HFFc6 (cell line): ENCODE measurements at regions not wholly inside any gene's neighbourhood (a gene's known extent, or its start where the extent isn't known, plus 50 kb on each side); places are given as distances from the start of the nearest gene placed in this dataset.

Experiments used
- DNase-seq: peaks from one replicate; pipeline ENCODE4 v3.0.0-alpha.2; 2018
- H3K27ac Mint-ChIP-seq: 2 replicates; pipeline ENCODE4 v1.8.0; 2020; ENCODE audit warnings: mild to moderate bottlenecking, mixed read lengths
- H3K27me3 Mint-ChIP-seq: 2 replicates; pipeline ENCODE4 v1.8.0; 2021; ENCODE audit warnings: mild to moderate bottlenecking, moderate library complexity, mixed read lengths; ENCODE audit not compliant: insufficient read depth
- H3K36me3 Mint-ChIP-seq: 2 replicates; pipeline ENCODE4 v1.8.0; 2021; ENCODE audit warnings: low read depth, mixed read lengths
- H3K4me1 Mint-ChIP-seq: 2 replicates; pipeline ENCODE4 v1.8.0; 2020; ENCODE audit warnings: low read depth, mixed read lengths
- H3K4me3 Mint-ChIP-seq: 2 replicates; pipeline ENCODE4 v1.8.0; 2020; ENCODE audit warnings: mild to moderate bottlenecking, moderate library complexity, mixed read lengths
- H3K9me3 Mint-ChIP-seq: 2 replicates; pipeline ENCODE4 v1.8.0; 2020; ENCODE audit warnings: mild to moderate bottlenecking, mixed read lengths
- TF ChIP-seq, protein P1 (sequence below): fragments of 200-600 bp; sonication (generic); IDR thresholded peaks from 2 replicates; pipeline ENCODE4 v1.5.0; 2021; ENCODE audit warnings: antibody characterized with exemption, mild to moderate bottlenecking

DNA sequence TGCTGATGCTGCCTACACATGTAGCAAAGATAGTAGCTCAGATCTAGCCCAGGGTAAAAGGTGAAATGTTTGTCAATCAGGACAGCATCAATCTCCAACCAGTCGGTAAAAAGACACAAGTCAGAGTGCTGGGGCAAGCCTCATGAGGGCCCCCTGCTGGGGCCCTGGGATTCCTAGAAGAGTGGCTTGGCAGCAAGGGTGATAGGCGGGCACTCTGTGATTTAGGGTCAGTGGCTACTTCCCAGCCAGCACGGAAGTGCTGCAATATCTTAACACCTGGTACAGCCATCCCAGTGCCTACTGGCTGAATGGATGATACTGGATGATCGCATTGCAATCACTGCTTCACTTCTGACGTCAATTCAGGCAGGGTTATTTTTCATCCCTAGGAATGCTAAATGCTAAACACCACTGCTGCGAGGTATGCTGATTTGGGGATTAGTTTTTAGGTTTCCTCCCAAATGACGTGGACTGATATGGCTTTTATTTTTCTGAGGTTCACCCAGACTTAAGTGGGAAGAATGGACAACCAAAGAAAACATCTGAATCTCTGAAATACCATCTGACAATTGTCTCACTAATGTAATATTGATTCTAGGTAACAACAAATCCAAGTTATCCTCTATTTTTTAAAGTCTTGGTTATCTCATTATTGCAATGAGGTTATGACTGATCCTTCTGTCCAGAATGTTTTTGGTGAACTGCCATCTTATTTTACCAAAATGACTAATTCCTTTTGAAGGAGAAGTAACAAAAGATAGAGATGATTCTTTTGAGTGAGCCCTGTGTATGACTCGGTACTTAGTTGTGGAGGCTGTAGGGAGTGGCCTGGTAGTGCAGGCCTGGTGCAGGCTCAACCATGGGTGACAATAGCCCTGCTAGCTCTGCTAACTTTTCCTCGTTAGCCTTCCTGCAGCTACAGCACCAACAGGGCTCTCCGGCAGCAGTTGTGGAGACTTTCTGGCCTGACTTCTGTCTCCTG is 432.5 kb downstream of the FGF9 start:
- Mint-ChIP-seq H3K27me3 (no peaks in the 10 kb centered on the region), H3K4me3 (no peak overlapping the region), H3K27ac (no peak overlapping the region), H3K9me3 (peaks cover 69% of the 10 kb centered on the region), H3K4me1 (no peaks in the 10 kb centered on the region), H3K36me3 (peaks cover 5% of the 10 kb centered on the region; the same call in 1 of the 2 replicates)
- TF ChIP-seq, protein P1, sequence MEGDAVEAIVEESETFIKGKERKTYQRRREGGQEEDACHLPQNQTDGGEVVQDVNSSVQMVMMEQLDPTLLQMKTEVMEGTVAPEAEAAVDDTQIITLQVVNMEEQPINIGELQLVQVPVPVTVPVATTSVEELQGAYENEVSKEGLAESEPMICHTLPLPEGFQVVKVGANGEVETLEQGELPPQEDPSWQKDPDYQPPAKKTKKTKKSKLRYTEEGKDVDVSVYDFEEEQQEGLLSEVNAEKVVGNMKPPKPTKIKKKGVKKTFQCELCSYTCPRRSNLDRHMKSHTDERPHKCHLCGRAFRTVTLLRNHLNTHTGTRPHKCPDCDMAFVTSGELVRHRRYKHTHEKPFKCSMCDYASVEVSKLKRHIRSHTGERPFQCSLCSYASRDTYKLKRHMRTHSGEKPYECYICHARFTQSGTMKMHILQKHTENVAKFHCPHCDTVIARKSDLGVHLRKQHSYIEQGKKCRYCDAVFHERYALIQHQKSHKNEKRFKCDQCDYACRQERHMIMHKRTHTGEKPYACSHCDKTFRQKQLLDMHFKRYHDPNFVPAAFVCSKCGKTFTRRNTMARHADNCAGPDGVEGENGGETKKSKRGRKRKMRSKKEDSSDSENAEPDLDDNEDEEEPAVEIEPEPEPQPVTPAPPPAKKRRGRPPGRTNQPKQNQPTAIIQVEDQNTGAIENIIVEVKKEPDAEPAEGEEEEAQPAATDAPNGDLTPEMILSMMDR = no peak
- DNase-seq = no peak

DNA sequence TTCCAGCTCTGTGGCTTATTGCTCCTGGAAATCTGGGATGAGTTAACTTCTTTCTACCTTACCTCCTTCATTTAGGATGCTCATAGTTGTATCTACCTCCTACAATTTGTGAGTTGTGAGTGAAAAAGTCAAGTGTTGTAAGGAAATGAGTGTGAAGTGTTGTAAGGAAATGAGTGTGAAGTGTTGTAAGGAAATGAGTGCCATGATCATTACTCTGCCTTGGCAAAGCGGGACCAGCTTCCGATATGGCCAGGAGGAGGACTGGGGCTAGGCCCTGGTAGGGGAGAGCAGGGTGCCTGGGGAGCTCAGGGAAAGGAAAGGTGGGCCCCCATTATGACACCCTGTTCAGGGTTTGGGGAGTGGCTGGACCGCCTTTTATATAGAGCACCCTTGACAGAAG is 435.2 kb downstream of the FGF9 start:
- Mint-ChIP-seq H3K36me3 (peaks cover 7% of the 10 kb centered on the region; the same call in 1 of the 2 replicates), H3K9me3 (peaks cover 76% of the 10 kb centered on the region), H3K4me1 (no peaks in the 10 kb centered on the region), H3K4me3 (no peak overlapping the region), H3K27ac (no peak overlapping the region), H3K27me3 (no peaks in the 10 kb centered on the region)
- TF ChIP-seq, protein P1 = no peak
- DNase-seq = no peak

DNA sequence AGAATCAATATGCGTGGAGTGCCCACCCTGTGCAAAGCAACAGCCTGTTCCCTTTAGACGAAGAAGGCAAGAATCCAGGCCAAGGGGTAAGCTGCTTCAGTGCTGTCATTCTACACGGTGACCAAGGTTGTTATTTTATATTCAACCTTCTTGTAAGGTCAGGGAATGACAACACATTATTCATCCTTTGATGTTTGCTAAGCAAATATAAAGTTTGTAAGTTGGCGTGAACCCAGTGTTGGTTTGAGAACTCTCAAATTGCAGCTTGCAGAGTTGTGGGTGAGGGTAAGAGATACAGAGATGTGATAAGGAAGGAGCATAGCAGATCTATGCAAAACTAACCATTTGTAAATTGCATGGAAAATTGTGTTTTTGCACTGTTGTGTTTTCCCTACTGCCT is 436.7 kb downstream of the FGF9 start:
- DNase-seq = no peak
- no peaks in the 10 kb centered on the region for H3K27me3 Mint-ChIP-seq
- peaks cover 80% of the 10 kb centered on the region for H3K9me3 Mint-ChIP-seq
- no peak overlapping the region for H3K4me3 Mint-ChIP-seq
- H3K27ac Mint-ChIP-seq = no peak overlapping the region
- no peaks in the 10 kb centered on the region for H3K4me1 Mint-ChIP-seq
- TF ChIP-seq, protein P1 = no peak
- H3K36me3 Mint-ChIP-seq = peaks cover 10% of the 10 kb centered on the region; the same call in 1 of the 2 replicates

DNA sequence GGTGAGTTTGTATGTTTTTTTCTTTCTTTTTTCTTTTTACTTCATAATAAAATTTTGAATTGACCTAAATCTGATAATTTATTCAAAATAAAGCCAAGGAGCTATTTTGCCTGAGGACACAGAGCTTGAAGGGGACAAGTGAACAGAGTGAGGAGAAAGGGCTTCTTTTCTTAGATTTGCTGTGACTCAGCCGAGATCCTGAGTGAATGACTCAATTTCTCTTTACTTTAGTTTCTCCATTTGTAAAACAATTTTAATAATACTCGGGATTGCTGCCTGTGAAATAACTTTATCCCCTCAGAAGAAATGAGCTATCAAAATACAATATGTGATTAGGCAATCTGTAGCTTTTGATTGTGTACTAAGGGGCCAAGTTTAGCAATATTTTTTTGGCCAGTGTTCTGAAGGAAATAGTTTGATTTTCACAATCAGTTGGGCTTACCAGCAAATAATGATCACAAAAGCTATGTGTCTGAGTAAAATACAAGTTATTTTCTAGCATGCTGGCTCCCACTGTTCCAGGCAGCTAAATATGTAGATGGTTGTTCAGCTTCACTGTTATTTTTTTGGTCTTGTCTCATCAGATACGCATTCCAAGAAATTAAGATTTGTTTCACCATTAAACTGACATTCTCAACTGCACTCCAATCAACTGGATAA is 437.5 kb downstream of the FGF9 start:
- no peak for DNase-seq
- Mint-ChIP-seq H3K36me3 (peaks cover 10% of the 10 kb centered on the region; the same call in 1 of the 2 replicates), H3K27ac (no peak overlapping the region), H3K4me1 (no peaks in the 10 kb centered on the region), H3K27me3 (no peaks in the 10 kb centered on the region), H3K4me3 (no peak overlapping the region), H3K9me3 (peaks cover 80% of the 10 kb centered on the region)
- TF ChIP-seq, protein P1 = no peak

DNA sequence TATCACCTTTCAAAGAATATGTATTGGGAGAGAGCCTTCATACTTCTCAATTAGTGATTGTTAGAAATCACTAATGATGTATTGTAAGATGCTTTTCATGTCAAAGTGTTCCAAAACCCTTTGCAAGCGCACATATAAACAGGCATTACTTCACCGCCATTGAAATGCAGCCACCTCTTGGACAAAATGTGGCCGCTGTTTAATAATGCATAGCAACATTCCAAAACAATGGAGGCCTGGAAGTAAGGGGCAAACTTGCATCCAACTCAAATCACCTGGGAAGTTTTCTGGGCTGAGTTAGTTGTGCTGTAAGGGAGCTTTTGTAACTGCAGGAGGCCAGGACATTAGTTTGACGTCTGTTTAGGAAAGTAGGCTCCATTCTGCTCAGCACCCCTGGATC is 438.1 kb downstream of the FGF9 start:
- H3K9me3 Mint-ChIP-seq = peaks cover 79% of the 10 kb centered on the region
- H3K36me3 Mint-ChIP-seq = peaks cover 10% of the 10 kb centered on the region; the same call in 1 of the 2 replicates
- DNase-seq = no peak
- no peaks in the 10 kb centered on the region for H3K4me1 Mint-ChIP-seq
- H3K4me3 Mint-ChIP-seq = no peak overlapping the region
- no peaks in the 10 kb centered on the region for H3K27me3 Mint-ChIP-seq
- H3K27ac Mint-ChIP-seq = no peak overlapping the region
- TF ChIP-seq, protein P1 = no peak
